ENCODE measurements at regions not wholly inside any gene's neighbourhood (a gene's known extent, or its start where the extent isn't known, plus 50 kb on each side); places are given as distances from the start of the nearest gene placed in this dataset.

GRCh38 chr13:76461999-76462398 is 424.2 kb downstream of the KCTD12 start:
- Histone ChIP-seq H3K4me1 (replicated peaks; ENCODE audit: insufficient read depth) (no peaks in the 10 kb centered on the region), H3K9me3 (ENCODE audit: insufficient read depth, low read depth) (no peaks in the 10 kb centered on the region), H3K36me3 (ENCODE audit: low read depth) (no peaks in the 10 kb centered on the region), H3K27ac (no peak overlapping the region), H3K27me3 (ENCODE audit: insufficient read depth, low read depth) (no peaks in the 10 kb centered on the region), H2AFZ (no peak overlapping the region), H3F3A (ENCODE audit: insufficient read depth, low read depth) (no peaks in the 10 kb centered on the region), H3K4me3 (no peak overlapping the region), H3K9me2 (ENCODE audit: insufficient read depth) (no peaks in the 10 kb centered on the region), H3K79me2 (ENCODE audit: low read depth) (no peaks in the 10 kb centered on the region), H3K4me2 (no peak overlapping the region), H4K20me1 (ENCODE audit: insufficient read depth) (no peaks in the 10 kb centered on the region)
- no peak for TF ChIP-seq EZH2 (IDR thresholded peaks at IDR 0.05; ENCODE audit: low read depth)
- no peak for TF ChIP-seq CTCF (conservative IDR thresholded peaks at IDR 0.05)
- intact Hi-C loops (cut with micrococcal nuclease; ENCODE audit: unreplicated experiment), result no loop called here
- no peak for DNase-seq
- no TSS peak for BruUV-seq (replicated peaks)
- POLR2A ChIA-PET (ENCODE audit: unreplicated experiment), result no interaction called here
- CTCF ChIA-PET, result no interaction called here

- H3F3A ChIP-seq (ENCODE audit: insufficient read depth, low read depth), result no peaks in the 10 kb centered on the region
- no peaks in the 10 kb centered on the region for H3K9me3 ChIP-seq (ENCODE audit: insufficient read depth, low read depth)
- H3K4me1 ChIP-seq (replicated peaks; ENCODE audit: insufficient read depth), result no peaks in the 10 kb centered on the region
- H3K9me2 ChIP-seq (ENCODE audit: insufficient read depth), result no peaks in the 10 kb centered on the region
- H3K4me3 ChIP-seq, result no peak overlapping the region
- intact Hi-C loops (cut with micrococcal nuclease; ENCODE audit: unreplicated experiment), result no loop called here
- no peaks in the 10 kb centered on the region for H3K36me3 ChIP-seq (ENCODE audit: low read depth)
- no peaks in the 10 kb centered on the region for H3K79me2 ChIP-seq (ENCODE audit: low read depth)
- H2AFZ ChIP-seq, result no peak overlapping the region
- POLR2A ChIA-PET (ENCODE audit: unreplicated experiment), result no interaction called here
- H3K27me3 ChIP-seq (ENCODE audit: insufficient read depth, low read depth), result no peaks in the 10 kb centered on the region
- H3K4me2 ChIP-seq, result no peak overlapping the region
- TF ChIP-seq EZH2 (IDR thresholded peaks at IDR 0.05; ENCODE audit: low read depth), result no peak
- TF ChIP-seq CTCF (conservative IDR thresholded peaks at IDR 0.05), result no peak
- CTCF ChIA-PET, result no interaction called here
- BruUV-seq (replicated peaks), result no TSS peak
- DNase-seq, result no peak
- H3K27ac ChIP-seq, result no peak overlapping the region
- no peaks in the 10 kb centered on the region for H4K20me1 ChIP-seq (ENCODE audit: insufficient read depth)
Measured at GRCh38 chr13:76461484-76461883, 424.7 kb downstream of the KCTD12 start.

GRCh38 chr13:76459863-76460262 is 426.3 kb downstream of the KCTD12 start:
- no peak for TF ChIP-seq CTCF (conservative IDR thresholded peaks at IDR 0.05)
- no peak for TF ChIP-seq EZH2 (IDR thresholded peaks at IDR 0.05; ENCODE audit: low read depth)
- H3K27me3 ChIP-seq (ENCODE audit: insufficient read depth, low read depth), result no peaks in the 10 kb centered on the region
- H3K4me3 ChIP-seq, result no peak overlapping the region
- H2AFZ ChIP-seq, result no peak overlapping the region; the same call in 1 of the 2 replicates
- H3F3A ChIP-seq (ENCODE audit: insufficient read depth, low read depth), result no peaks in the 10 kb centered on the region
- H3K4me1 ChIP-seq (replicated peaks; ENCODE audit: insufficient read depth), result no peaks in the 10 kb centered on the region
- no peak for DNase-seq
- intact Hi-C loops (cut with micrococcal nuclease; ENCODE audit: unreplicated experiment), result no loop called here
- H3K9me2 ChIP-seq (ENCODE audit: insufficient read depth), result no peaks in the 10 kb centered on the region
- H3K9me3 ChIP-seq (ENCODE audit: insufficient read depth, low read depth), result no peaks in the 10 kb centered on the region
- H3K4me2 ChIP-seq, result no peak overlapping the region
- no TSS peak for BruUV-seq (replicated peaks)
- ChIA-PET CTCF (no interaction called here), POLR2A (ENCODE audit: unreplicated experiment) (no interaction called here)
- H3K79me2 ChIP-seq (ENCODE audit: low read depth), result no peaks in the 10 kb centered on the region
- no peaks in the 10 kb centered on the region for H4K20me1 ChIP-seq (ENCODE audit: insufficient read depth)
- no peaks in the 10 kb centered on the region for H3K36me3 ChIP-seq (ENCODE audit: low read depth)
- H3K27ac ChIP-seq, result no peak overlapping the region
